SU-DHL-6 (cell line): ENCODE measurements at regions not wholly inside any gene's neighbourhood (a gene's known extent, or its start where the extent isn't known, plus 50 kb on each side); places are given as distances from the start of the nearest gene placed in this dataset.

ENCODE experiments used
- H2AFZ ChIP-seq: fragments of 200-600 bp; sonication (generic); 2 replicates; pipeline ENCODE4 v1.6.1; 2014; ENCODE audit warnings: low read depth, mild to moderate bottlenecking, moderate library complexity, mixed read lengths, antibody characterized with exemption, low read length; ENCODE audit not compliant: severe bottlenecking
- H3F3A ChIP-seq: fragments of 200-600 bp; shearing (Covaris generic); 2 replicates; pipeline ENCODE4 v1.6.0; 2016; ENCODE audit warnings: antibody characterized with exemption, mild to moderate bottlenecking; ENCODE audit not compliant: insufficient read depth
- H3K27ac ChIP-seq: fragments of 200-600 bp; sonication (generic); 2 replicates; pipeline ENCODE4 v1.5.1; 2016; ENCODE audit warnings: low read depth, mild to moderate bottlenecking, low read length, moderate library complexity, mixed read lengths
- H3K27me3 ChIP-seq: fragments of 200-600 bp; sonication (generic), shearing (Covaris generic); 2 replicates; pipeline ENCODE4 v1.6.0; 2014; ENCODE audit warnings: mild to moderate bottlenecking, low read length
- H3K36me3 ChIP-seq: fragments of 200-600 bp; sonication (generic); 2 replicates; pipeline ENCODE4 v1.6.1; 2014; ENCODE audit warnings: mild to moderate bottlenecking, low read length, mixed read lengths
- H3K4me2 ChIP-seq: fragments of 300-600, 200-600 bp; shearing (Covaris generic), sonication (generic); 2 replicates; pipeline ENCODE4 v1.6.0; 2014; ENCODE audit warnings: low read length, low read depth, mild to moderate bottlenecking; ENCODE audit not compliant: poor library complexity, severe bottlenecking
- H3K4me3 ChIP-seq: fragments of 200-600 bp; sonication (generic); 2 replicates; pipeline ENCODE4 v1.5.1; 2014; ENCODE audit warnings: antibody characterized with exemption, low read length, mild to moderate bottlenecking, mixed read lengths; ENCODE audit not compliant: insufficient read depth, poor library complexity, severe bottlenecking
- H3K79me2 ChIP-seq: fragments of 200-600 bp; sonication (generic); 2 replicates; pipeline ENCODE4 v1.6.1; 2014; ENCODE audit warnings: mild to moderate bottlenecking, low read length, moderate library complexity; ENCODE audit not compliant: insufficient read depth
- H3K9ac ChIP-seq: fragments of 200-600 bp; sonication (generic); 2 replicates; pipeline ENCODE4 v1.7.0; 2014; ENCODE audit warnings: mild to moderate bottlenecking, low read length
- H3K9me2 ChIP-seq: fragments of 200-600 bp; sonication (generic); replicated peaks from 2 replicates; pipeline ENCODE4 v1.6.1; 2014; ENCODE audit warnings: low read length; ENCODE audit not compliant: insufficient read depth
- H3K9me3 ChIP-seq: fragments of 200-600 bp; sonication (generic); 2 replicates; pipeline ENCODE4 v1.6.1; 2014; ENCODE audit warnings: low read length, mixed read lengths; ENCODE audit not compliant: insufficient read depth
- H4K20me1 ChIP-seq: fragments of 200-600 bp; sonication (generic); 2 replicates; pipeline ENCODE4 v1.6.1; 2014; ENCODE audit warnings: low read depth, mild to moderate bottlenecking, antibody characterized with exemption, low read length, moderate library complexity, mixed read lengths
- CTCF ChIP-seq: fragments of 200-600 bp; sonication (generic); IDR thresholded peaks from one replicate; pipeline ENCODE4 v1.5.1; 2017; ENCODE audit warnings: antibody characterized with exemption, mild to moderate bottlenecking, low read length, moderate library complexity; ENCODE audit not compliant: insufficient read depth, poor library complexity, severe bottlenecking
- EZH2phosphoT487 ChIP-seq: fragments of 200-600 bp; sonication (generic), shearing (Covaris generic); conservative IDR thresholded peaks from 2 replicates; pipeline ENCODE4 v1.6.1; 2018; ENCODE audit warnings: mild to moderate bottlenecking, antibody characterized with exemption, low read length, moderate library complexity, mixed read lengths

- H4K20me1 ChIP-seq: no peaks in the 10 kb centered on the region
- no peak overlapping the region for H2AFZ ChIP-seq
- H3K79me2 ChIP-seq: no peaks in the 10 kb centered on the region
- H3K4me2 ChIP-seq: no peak overlapping the region
- H3K4me3 ChIP-seq: no peak overlapping the region
- no peak overlapping the region for H3K9ac ChIP-seq
- H3K9me3 ChIP-seq: no peaks in the 10 kb centered on the region
- no peaks in the 10 kb centered on the region for H3F3A ChIP-seq
- H3K27ac ChIP-seq: no peak overlapping the region
- H3K9me2 ChIP-seq: no peaks in the 10 kb centered on the region
- TF ChIP-seq CTCF: no peak
- no peak for TF ChIP-seq EZH2phosphoT487
- H3K27me3 ChIP-seq: no peaks in the 10 kb centered on the region
- H3K36me3 ChIP-seq: no peaks in the 10 kb centered on the region
Measured at GRCh38 chr4:36533944-36534343, 252.5 kb downstream of the DTHD1 start.

GRCh38 chr4:36547383-36547782 is 266.0 kb downstream of the DTHD1 start:
- Histone ChIP-seq H3K9me3 (no peaks in the 10 kb centered on the region), H3K79me2 (no peaks in the 10 kb centered on the region), H3K4me2 (no peak overlapping the region), H3K9me2 (no peaks in the 10 kb centered on the region), H3K27ac (no peak overlapping the region), H3K9ac (no peak overlapping the region), H3F3A (no peaks in the 10 kb centered on the region), H3K36me3 (no peaks in the 10 kb centered on the region), H3K27me3 (no peaks in the 10 kb centered on the region), H3K4me3 (no peak overlapping the region), H4K20me1 (no peaks in the 10 kb centered on the region), H2AFZ (no peak overlapping the region)
- no peak for TF ChIP-seq CTCF
- TF ChIP-seq EZH2phosphoT487: no peak

GRCh38 chr4:36549252-36549651 is 267.8 kb downstream of the DTHD1 start:
- Histone ChIP-seq H3K9ac (no peak overlapping the region), H3K27me3 (no peaks in the 10 kb centered on the region), H3K9me2 (no peaks in the 10 kb centered on the region; the same call in 1 of the 2 replicates), H3K9me3 (no peaks in the 10 kb centered on the region), H3K27ac (no peak overlapping the region), H3K79me2 (no peaks in the 10 kb centered on the region), H3K4me3 (no peak overlapping the region), H3F3A (no peaks in the 10 kb centered on the region), H3K36me3 (no peaks in the 10 kb centered on the region), H4K20me1 (no peaks in the 10 kb centered on the region), H3K4me2 (no peak overlapping the region), H2AFZ (no peak overlapping the region)
- TF ChIP-seq CTCF: no peak
- TF ChIP-seq EZH2phosphoT487: no peak
